ENCODE measurements at regions not wholly inside any gene's neighbourhood (a gene's known extent, or its start where the extent isn't known, plus 50 kb on each side); places are given as distances from the start of the nearest gene placed in this dataset.

DNA sequence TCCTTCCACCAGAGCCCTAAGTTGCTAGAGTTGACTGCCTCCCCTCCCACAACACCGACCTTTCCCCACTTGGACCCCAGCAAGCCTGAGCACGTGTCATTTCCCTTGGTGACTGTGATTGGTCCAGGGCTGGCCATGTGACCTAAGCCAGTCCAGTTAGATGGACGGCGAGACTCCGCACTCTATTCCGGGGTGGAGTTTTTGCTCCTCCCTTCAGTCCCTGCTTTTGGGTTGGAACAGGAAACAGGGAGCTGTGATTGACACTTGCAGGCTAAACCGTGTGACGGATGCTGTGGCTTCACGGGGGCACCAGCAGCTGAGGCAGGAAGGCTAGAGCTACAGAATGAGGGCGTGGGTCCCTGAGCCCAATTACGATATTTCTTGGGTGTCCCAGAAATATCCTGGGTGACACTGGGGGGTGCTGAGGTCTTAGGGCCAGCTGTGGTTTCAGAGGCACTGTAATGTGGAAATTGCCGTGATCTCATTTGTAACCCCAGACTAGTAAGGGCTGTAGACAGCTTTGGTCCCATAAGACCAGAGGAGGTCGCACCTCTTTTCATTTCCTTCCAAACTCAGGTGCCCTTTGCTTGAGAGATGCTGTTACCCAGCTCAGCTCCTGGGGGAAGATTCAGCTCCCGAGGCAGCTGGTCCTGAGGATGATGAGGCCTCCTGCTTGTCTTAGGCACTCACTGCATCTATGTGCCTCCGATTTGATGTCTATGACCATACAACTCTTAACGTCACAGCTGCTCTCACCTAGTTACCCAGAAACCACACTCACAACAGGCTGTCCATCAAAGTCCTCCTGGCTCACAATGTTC lies 102.7 kb upstream of the NPTX2 start:
- DNase-seq: no peak

- DNase-seq: no peak
Measured at GRCh38 chr7:98511175-98511574, 105.9 kb upstream of the NPTX2 start.

- DNase-seq: no peak
Measured at GRCh38 chr7:98509836-98510235, 107.2 kb upstream of the NPTX2 start.

GRCh38 chr7:98506471-98506870 lies 105.6 kb upstream of the BAIAP2L1 start:
- no peak for DNase-seq

DNA sequence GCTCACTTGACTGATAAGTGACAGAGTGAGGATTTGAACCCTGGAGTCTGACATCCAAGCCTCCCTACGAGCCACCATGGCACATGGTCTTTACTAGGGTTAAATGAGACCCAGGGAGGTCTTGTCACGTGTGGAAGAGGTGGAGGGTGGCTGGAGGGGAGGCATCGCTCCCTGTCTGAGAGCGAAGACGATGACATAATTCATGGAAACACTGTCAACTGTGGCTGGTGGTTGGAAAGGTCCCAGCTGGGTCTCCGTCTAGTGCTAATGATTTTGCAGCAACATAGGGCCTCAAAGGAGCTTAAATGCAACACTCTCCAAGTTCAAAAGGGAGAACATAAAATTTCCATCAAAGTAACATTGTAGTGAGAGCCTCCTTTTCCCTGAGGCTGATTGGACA lies 99.9 kb upstream of the BAIAP2L1 start:
- DNase-seq: no peak

- DNase-seq: no peak
Measured at GRCh38 chr7:98496618-98497017, 95.7 kb upstream of the BAIAP2L1 start.

DNA sequence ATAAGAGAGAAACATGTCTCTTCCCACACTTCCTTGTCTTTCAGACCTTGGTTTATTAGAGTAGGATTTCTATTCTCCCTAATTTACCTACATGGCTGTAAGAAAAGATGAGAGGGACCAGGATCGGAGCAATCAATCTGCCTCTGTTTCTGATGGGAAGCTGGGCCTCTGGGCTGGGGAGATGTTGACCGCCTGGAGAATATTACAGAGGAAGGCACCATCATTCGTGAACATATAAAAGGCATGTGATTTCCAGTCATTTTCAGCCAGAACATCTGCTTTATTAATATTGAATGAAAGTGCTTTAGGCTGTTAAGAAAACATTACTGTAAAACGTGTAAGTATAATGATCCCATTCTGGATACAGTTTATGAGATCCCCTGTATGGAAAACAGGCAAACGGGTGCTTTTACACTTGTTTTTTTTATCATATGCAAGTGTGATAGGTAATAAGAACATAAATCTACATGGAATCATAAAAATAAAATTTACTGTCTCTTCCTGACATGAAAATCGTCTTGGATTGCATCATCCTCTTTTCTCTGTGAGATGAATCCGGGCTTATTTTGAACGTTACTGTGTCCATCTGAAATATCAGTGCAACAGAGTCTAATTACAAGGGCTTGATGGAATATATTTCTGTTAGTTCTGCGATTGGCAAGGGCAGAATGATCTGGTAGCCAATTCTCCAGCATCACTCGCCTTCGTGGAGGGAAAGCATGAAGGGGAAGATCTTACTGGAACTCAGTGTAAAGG lies 94.5 kb upstream of the BAIAP2L1 start:
- no peak for DNase-seq

DNA sequence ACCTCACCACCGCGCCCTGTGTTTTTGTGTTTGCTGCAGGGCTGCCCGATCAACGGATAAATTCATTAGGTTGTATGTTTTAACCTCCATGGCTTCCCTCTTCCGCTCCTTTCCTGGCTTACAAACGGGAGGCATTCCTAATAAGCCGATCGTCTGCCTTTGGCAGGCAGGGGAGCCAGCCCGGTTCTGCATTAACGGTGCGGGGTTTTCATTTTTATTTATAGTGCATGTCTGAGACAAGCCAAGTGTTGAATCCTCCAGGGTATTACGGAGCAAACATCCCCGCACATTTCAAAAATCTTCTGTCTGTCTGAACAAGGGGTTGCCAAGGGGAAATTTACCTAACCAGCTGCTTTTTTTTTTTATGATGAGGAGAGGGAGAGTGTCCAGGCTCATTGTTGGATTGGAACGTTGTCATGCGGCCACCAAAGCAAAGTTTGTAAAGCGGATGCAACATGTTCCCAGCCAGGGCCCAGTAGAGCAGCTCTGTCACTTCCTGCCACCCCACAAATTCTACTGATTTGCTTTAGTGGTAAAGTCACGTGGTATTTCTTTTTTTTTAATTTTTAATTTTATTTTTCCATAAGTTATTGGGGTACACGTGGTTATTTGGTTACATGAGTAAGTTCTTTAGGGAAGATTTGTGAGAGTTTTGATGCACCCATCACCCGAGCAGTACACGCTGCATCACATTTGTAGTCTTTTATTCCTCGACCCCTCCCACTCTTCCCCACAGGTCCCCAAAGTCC lies 92.3 kb upstream of the BAIAP2L1 start:
- no peak for DNase-seq

GRCh38 chr7:98488167-98488566 lies 87.3 kb upstream of the BAIAP2L1 start:
- no peak for DNase-seq

DNA sequence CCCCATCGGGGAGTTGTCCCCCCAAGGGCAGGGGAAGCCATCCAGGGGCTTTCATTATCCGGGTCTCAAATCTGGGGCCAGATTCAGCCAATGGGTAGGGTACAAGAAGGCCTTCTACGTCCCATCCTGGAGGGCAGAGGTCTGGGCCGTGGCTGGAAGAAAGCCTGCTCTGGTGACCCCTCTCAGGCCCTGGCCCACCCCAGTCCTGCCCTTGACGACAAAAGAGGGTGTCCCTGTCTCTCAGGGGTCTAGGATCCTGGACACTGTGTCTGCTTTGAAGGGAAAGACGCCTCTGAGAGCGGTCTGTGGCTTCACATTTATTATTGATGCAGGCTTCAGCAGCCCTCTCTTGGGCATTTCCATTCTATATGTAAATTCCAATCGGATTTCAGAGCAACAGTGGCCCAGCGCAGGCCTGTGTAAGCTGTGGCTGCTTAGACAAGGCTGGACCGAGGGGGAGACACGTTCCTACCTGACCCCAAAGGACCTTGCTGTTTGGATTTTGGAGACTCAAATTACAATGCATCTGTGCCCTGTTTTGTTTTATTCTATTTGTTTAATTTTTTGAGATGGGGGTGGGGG lies 83.2 kb upstream of the BAIAP2L1 start:
- DNase-seq: no peak

GRCh38 chr7:98483276-98483963 lies 82.5 kb upstream of the BAIAP2L1 start:
- no peak for DNase-seq

DNA sequence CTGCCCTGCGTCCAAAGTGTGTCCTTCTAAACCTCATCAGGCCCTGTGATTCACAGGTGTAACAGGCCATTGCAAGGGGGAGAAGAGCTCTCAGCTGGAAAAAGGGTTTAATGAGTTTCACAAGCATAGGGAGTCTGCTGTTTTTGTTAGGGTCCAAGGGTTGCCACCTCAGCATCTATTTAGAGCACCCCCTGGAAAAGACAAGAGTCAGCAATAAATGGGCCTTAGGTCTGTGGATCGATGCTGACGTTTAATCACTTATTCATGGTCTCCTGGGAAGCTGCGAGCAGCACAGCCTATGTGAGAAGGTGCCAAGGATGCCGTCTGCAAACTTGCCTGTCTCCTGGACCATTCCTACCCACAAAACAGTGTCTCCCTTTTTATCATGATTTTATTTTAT lies 78.4 kb upstream of the BAIAP2L1 start:
- no peak for DNase-seq

GRCh38 chr7:98475352-98475751 lies 74.5 kb upstream of the BAIAP2L1 start:
- DNase-seq: no peak

- no peak for DNase-seq
Measured at GRCh38 chr7:98474558-98474957, 73.7 kb upstream of the BAIAP2L1 start.

GRCh38 chr7:98472521-98472954 lies 71.6 kb upstream of the BAIAP2L1 start:
- DNase-seq: no peak

DNA sequence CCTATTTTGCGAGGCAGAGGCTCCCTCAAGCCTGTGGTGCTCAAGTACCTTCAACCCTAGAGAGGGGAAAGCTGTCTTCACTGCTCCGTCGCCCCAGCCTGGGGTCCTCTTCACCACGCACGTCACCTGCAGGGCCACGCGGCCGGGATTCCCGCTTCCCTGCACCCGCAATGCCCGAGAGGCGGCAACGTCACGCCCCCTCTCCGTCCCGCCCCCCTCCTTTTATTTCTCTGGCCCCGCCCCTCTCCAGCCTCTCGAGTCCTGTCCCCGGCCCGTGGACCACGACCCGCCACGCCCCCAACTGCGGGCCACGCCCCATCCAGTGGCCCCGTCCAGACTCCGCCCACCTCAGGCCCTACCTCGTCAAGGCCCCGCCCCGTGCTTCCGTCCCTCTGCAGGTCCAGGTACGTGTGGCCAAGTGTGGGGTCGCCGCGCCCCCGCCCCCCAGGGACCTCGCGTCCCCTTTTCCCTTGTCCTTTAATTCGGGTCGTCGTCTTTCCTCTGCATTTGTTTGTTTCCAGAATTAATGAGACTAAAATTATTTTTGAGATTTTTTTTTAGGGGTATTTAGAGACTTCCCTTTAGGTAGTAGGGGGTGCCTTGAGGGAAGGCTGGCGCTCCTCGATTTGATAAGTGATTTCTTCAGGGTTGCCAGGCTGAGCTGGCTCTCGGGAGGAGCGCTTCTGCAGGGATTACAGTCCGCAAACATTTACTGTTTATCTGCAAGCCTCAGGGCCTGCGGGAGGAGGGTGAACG lies 69.8 kb upstream of the BAIAP2L1 start:
- no peak for DNase-seq

GRCh38 chr7:98469088-98469487 lies 68.2 kb upstream of the BAIAP2L1 start:
- DNase-seq: no peak

GRCh38 chr7:98467570-98468312 lies 66.9 kb upstream of the BAIAP2L1 start:
- DNase-seq: no peak

- DNase-seq: no peak
Measured at GRCh38 chr7:98465022-98465421, 64.1 kb upstream of the BAIAP2L1 start.

- DNase-seq: no peak
Measured at GRCh38 chr7:98464558-98464940, 63.7 kb upstream of the BAIAP2L1 start.
